Nucleus accumbens (tissue), 56 donors: ENCODE measurements at regions not wholly inside any gene's neighbourhood (a gene's known extent, or its start where the extent isn't known, plus 50 kb on each side); places are given as distances from the start of the nearest gene placed in this dataset.
A peak's percentile ranks its signal among the peaks of the same experiment; 100 is the strongest.

Source experiments
- DNase-seq, 56 donors: peaks; one replicate each; lab custom pipeline; 2025; lab: John Stamatoyannopoulos, UW

- DNase-seq: peak in 55 of 56 donors; percentile 35 to 96 (median 81)
Observed at GRCh38 chr21:16071092-16071491, 341.3 kb downstream of the USP25 start.

- peak in 1 of 56 donors; percentile 7 for DNase-seq
Observed at GRCh38 chr21:16071761-16072160, 342.0 kb downstream of the USP25 start.

DNA sequence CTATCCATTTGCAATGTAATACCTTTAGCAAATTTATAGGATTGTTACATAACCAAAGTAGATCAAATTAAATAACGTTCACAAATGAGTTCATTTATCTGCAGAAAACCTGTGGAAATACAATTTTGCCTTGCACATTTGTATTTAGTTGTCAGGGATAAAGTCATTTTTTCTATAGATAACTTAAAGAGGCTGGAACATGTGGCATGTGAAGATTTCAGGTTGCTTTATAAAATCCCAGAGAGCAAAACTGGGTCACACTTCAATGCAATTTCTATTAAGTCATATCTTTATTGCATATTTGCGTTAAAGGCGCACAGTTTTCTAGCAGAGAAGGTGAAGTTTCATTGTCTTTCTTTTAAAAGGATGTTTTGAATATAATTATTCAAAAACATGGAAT lies 342.4 kb downstream of the USP25 start:
- no peak for DNase-seq

DNA sequence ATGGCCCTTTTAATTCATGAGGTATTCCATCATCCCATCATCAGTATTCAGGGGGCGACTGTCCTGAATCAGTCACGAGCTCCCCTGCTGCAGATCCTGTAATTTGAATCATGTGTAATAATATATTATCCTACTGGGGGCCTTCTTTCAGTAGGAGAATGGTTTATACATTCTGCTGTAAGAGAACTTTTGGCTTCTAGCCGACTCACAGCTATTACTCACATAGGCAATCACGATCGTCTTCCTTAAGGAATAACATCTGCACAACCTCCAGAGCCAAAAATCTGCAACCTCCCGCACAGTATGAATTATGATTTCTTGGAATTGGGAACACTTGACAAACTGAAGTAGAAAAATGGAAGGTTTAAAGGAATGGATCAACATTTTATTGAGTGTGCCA lies 343.0 kb downstream of the USP25 start:
- peak in 28 of 56 donors; percentile 13 to 75 (median 42) for DNase-seq

- DNase-seq: peak in 2 of 56 donors; percentile 6 to 37
Observed at GRCh38 chr21:16073586-16073985, 343.8 kb downstream of the USP25 start.

DNA sequence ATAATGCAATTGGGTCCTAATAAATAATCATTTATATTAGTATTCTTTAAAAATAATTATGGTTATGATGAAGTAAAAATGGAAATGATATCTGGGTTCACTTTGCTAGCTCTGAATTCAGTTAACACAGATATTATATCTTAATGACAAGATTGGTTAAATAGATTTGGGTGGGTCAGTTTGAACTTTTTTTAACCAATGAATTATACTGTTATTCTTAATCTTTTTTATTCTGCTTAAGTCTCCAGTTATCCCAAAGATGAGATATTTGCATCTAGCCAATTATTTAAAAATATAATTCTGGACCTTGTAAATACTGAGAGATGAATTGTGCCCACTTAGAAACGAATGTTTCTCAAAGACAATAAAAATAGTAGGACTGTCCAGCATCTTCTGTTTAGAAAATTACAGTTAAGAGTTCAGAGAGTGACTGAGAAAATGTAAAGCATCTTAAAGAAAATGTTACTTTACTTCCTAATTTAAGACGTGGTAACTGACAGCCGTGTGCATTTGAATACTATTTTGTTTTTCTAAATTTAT lies 345.2 kb downstream of the USP25 start:
- DNase-seq: no peak

DNA sequence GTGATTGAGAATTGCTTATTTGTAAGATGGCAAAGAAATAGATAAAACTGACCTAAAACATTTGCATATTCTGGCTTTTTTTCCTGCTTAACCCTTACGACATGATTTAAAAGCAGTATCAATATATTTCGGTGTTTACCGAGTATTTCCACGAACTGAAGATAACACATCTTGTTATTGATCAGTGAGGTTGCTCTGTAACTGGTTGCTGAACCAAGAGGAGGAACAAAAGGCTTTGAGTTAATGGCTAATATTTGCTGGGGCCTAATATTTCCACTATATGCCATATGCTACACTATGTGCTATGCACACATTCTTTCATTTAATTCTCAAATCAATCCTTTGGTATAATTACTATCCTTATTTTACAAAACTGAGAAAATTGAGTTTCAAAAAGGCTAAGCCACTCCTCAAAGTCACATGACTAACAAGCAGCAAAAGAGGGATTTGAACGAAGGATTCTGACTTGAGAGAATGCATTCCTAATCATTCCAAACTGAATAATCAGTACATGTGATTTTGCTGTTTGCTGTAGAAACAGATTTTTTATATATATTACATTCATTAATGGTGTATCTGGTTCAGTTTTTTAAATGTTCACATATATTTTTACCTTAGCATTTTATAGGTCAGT lies 346.0 kb downstream of the USP25 start:
- no peak for DNase-seq

GRCh38 chr21:16076465-16076864 lies 346.7 kb downstream of the USP25 start:
- no peak for DNase-seq

DNA sequence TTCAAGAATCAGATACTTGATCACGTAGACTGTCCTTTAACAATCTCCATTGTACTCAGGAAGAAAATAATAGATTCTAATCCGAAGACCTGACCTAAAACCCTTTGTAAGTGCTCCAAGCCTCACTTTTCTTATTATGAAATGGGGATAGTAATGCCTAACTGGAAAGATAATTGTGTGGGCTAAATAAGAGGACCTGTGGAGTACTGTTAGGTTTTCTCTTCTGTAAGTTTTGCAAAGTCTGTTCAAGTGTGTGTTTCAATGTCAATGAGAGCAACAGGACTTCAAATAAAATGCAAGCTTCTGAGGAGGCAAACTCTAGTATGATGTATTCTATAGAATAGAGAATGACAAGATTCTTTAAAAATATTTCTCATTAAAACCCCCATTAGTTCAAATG lies 348.6 kb downstream of the USP25 start:
- no peak for DNase-seq

GRCh38 chr21:16079830-16080229 lies 350.0 kb downstream of the USP25 start:
- no peak for DNase-seq

- no peak for DNase-seq
Observed at GRCh38 chr21:16081304-16081703, 351.5 kb downstream of the USP25 start.

GRCh38 chr21:16082038-16082816 lies 352.4 kb downstream of the USP25 start:
- no peak for DNase-seq

GRCh38 chr21:16084776-16085364 lies 355.1 kb downstream of the USP25 start:
- DNase-seq: peak in 45 of 56 donors; percentile 4 to 81 (median 37)

GRCh38 chr21:16085421-16085820 lies 355.6 kb downstream of the USP25 start:
- no peak for DNase-seq

GRCh38 chr21:16086121-16086520 lies 356.3 kb downstream of the USP25 start:
- DNase-seq: no peak

DNA sequence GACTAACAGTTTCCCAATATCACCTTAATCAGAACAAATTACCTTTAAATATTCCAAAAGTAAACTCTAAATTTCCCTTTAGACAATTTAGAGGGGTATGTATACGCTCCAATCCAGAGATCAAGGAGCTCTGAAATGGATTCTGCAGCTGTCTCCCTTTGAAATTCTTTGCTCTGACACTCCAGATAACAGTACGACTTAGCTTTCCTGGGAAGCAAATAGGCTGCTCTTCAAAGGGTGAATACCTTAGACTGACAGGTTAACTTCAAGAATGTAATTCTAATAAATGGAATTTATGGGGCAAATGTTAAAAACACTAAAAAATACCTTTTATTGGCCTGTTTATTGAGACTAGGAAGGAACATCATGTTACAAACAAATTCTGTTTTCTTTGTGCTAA lies 357.2 kb downstream of the USP25 start:
- no peak for DNase-seq

DNA sequence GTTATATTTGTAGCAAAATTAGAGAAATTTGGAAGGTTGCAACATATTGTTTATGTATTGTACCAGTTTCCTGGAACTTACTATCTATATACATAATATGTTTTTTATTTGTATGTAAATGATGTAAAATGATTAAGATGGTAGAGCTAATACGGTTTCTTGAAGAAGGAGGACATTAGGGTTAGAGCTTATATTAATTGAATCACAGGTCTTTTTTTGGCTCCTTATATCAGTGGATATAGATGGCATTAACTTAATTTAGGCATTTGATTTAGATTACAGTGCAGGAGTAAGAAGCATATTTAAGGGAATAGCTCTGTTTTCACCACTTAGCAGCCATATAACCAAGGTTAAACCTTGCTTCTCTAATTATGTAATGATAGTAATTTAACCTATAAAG lies 357.7 kb downstream of the USP25 start:
- no peak for DNase-seq

GRCh38 chr21:16088056-16088455 lies 358.3 kb downstream of the USP25 start:
- no peak for DNase-seq

DNA sequence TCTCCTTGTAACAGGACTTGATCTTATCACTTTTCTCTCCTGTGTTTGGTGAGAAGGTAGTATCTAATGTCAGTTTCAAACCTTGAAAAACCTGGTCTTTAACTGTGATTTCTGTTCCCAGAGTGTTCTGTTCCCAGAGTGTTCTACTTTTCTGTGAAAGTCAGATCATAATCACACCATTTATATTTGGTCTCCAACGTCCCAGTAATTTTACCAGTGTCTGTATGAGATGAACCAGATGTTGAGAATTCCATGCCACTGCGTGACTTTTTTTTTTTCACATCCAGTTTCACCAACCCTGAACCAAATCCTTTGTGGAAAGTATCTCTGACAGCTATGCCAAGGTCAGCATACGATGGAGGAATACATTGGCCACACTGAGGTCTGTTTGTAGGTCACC lies 365.2 kb downstream of the USP25 start:
- no peak for DNase-seq

DNA sequence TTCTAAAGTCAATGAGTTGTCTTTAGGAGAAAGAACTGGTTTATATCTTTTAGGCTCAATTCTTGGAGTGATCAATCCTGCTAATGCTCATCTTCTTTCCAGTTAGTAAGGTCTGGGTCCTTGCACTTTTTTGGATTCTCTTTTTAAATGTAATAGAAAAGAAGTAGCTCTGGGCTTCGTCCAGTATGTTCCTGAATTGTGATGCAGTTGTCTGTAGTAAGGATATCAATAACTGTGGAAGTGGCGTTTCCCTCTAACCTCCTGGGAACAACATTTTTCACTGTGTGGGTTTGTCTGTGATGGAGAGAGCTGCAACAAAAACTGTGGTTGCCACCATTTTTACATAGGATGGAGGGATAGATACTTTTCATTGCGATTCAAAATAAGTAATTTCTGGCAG lies 367.2 kb downstream of the USP25 start:
- no peak for DNase-seq

- DNase-seq: peak in 2 of 56 donors; percentile 3 to 12
Observed at GRCh38 chr21:16102113-16102512, 372.3 kb downstream of the USP25 start.
